AG09319 (cell line): ENCODE measurements at regions not wholly inside any gene's neighbourhood (a gene's known extent, or its start where the extent isn't known, plus 50 kb on each side); places are given as distances from the start of the nearest gene placed in this dataset.

Experiments used
- DNase-seq: peaks from one replicate; pipeline ENCODE4 v3.0.0-alpha.2; 2010; ENCODE audit warnings: low read depth; ENCODE audit errors: extremely low read depth
- TF ChIP-seq, protein P1 (sequence below): IDR thresholded peaks from 2 replicates; pipeline ENCODE4 v1.5.1; 2011; ENCODE audit warnings: low read depth, mild to moderate bottlenecking, inconsistent platforms, low read length, moderate library complexity

DNA sequence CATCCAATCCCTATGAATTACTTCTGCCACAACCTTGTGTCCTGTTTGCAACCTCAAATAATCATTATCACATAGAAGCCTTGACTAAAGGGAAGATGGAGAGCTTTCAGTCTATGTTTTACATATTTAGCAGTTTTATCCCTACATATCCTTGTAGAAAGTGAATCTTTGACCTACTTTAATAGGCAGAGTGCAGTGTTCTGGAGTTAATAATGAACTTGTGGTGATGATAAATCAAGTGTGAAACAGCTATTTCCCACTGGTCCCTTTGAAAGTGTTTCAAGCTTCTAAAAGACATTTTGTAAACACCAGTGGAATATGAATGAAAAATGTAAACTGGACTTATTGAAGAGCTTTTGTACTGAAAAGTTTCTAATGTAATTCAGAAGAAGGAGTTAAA is 406.7 kb downstream of the GABRG2 start:
- no peak for DNase-seq
- TF ChIP-seq, protein P1, sequence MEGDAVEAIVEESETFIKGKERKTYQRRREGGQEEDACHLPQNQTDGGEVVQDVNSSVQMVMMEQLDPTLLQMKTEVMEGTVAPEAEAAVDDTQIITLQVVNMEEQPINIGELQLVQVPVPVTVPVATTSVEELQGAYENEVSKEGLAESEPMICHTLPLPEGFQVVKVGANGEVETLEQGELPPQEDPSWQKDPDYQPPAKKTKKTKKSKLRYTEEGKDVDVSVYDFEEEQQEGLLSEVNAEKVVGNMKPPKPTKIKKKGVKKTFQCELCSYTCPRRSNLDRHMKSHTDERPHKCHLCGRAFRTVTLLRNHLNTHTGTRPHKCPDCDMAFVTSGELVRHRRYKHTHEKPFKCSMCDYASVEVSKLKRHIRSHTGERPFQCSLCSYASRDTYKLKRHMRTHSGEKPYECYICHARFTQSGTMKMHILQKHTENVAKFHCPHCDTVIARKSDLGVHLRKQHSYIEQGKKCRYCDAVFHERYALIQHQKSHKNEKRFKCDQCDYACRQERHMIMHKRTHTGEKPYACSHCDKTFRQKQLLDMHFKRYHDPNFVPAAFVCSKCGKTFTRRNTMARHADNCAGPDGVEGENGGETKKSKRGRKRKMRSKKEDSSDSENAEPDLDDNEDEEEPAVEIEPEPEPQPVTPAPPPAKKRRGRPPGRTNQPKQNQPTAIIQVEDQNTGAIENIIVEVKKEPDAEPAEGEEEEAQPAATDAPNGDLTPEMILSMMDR: no peak

DNA sequence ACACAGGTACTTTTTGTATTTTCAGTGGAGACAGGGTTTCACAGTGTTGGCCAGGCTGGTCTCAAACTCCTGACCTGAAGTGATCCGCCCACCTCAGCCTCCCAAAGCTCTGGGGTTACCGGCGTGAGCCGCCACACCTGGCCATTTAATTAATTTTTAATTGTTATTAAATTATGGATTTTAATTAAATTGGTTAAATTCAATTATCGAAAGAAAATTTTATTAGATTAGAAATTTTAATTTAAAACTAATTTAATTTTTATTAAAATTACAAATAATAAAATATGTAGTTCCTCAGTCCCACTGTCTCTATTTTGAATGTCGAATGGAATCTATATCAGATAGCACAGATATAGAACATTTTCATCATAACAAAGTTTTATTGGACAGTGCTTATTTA is 416.5 kb downstream of the GABRG2 start:
- DNase-seq: no peak
- TF ChIP-seq, protein P1: no peak

DNA sequence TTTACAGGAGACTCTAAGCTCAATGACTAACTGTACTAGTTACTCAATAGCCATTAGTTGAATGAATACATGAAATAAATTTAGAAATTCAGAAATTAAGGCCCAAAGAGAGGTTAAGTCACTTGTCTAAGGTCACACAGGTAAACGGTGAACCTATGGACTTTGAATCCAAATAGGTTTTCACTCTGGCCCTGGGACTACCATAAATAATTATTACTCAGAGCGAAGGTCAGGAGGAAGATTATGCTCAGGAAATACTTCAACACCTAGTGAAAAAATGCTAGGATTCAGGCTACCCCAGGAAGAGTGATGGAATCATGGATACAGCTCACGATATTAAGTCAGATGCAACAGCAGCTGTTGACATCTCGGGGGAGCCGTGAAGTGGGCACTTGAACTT is 417.4 kb downstream of the GABRG2 start:
- TF ChIP-seq, protein P1: no peak
- no peak for DNase-seq

DNA sequence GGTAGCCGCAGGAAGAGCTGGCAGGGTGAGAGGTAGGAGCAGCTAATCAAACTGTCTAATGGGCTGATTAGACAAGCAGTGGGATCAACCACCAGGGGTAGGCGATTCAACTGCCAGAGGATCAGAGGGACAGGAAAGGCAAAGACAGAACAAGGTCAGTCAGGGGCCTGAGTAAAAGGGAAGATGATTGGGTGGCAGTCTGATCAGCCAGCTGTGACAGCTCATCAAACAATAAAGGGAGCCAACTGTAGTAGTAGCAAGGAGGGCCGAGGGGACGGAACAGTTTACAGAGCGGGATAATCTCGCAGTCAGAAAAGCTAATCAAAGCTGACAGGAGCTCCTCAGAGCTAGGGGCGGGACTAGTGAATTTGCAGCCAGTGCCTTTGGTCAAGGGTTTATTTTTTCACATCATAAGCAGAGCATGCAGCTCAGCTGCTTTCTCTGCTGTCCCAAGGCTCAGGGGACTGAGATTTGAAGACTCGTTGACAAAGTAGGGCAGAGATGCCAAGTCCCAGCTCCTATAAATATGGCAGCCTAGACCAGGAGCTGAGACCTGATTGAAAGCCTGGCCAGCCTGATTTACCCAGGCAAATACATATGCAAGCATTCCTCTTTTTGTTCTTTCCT is 418.2 kb downstream of the GABRG2 start:
- DNase-seq: no peak
- TF ChIP-seq, protein P1: no peak

DNA sequence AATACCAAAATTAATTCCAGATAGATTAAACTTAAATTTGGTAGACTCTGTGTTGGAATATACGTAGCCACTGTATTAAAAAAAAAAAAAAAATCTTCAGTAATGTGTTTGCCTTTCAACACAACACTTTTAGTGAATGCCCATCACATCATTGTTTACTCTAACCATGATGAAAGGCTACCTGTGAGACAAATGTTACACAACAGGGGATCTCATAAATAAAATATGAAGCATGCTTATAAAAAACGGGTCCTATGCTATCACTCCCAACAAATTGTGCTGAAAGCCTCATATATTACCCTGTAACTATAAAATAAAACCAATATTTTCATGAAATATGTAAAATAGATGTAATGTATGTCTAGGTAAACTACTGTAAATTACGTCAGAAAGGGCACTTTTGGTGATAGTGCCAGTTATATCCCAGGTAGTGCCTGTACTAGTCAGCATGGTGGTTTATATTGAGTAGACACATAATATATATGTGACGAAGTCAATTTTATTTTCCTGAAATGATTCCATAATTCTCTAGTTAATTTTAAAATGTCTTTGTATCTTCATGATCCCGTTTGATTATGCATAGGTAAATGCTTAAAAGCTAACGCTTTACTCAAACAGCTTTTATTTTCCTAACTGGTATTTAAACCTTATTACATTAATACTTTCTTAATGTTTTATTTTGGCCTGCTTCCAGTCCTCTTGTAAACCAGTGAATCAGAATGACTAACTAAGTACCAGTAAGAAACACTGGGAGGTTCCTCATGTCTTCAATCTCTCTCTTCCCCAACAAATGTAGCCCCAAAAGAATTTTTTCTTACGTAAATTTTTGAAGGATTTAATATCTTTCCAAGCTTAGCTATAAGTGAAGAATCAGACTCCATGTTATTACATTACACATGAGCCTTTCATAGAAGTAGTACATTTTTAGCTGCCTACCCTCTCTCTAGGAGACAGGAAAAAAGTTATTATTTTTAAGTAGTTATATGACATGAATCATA is 420.3 kb downstream of the GABRG2 start:
- no peak for DNase-seq
- TF ChIP-seq, protein P1: no peak

DNA sequence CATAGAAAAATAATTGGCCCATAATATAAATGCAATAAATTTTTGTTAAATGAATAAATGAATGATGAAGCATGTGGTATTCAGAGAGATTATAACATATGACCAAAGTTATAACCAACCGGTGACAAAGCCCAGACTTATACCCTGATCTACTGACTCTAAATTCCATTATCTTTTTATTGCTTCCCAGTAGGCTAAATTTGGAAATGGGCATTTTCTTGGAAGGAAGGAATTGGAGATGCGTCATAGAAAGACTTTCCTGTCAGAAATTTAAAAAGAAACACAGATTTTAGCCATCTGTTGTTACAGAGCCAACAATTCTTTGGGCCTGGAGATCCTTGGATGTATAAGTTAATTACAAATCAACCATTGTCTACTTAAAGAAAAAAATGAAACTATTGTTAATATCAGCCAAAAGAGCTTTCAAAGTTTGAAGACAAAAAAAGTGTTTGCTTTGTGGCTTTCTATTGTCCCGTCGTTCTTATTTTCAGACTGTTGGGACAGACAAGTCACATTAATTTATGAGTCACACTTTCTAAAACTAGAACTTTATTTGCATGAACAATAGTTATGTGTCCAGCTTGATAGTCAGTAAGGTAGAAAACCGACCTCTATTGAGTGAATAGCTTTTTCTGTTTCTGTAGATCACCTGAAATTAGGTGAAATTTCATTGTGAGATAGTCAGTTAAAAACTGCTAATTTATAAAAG is 428.7 kb downstream of the GABRG2 start:
- no peak for DNase-seq
- TF ChIP-seq, protein P1: no peak
